CD4-positive, alpha-beta T cell treated with Interleukin-6 at 100 ng/mL for 8 hours (primary cell): ENCODE measurements at regions not wholly inside any gene's neighbourhood (a gene's known extent, or its start where the extent isn't known, plus 50 kb on each side); places are given as distances from the start of the nearest gene placed in this dataset.
"Not testable (repeated sequence)": the region's sequence is repeated elsewhere in the genome, so short reads cannot be mapped to it uniquely, and the experiment has no call there.

ENCODE experiments used
- DNase-seq: peaks from one replicate; pipeline ENCODE4 v3.0.0-alpha.2; 2020; ENCODE audit warnings: mixed read lengths, low spot score

DNA sequence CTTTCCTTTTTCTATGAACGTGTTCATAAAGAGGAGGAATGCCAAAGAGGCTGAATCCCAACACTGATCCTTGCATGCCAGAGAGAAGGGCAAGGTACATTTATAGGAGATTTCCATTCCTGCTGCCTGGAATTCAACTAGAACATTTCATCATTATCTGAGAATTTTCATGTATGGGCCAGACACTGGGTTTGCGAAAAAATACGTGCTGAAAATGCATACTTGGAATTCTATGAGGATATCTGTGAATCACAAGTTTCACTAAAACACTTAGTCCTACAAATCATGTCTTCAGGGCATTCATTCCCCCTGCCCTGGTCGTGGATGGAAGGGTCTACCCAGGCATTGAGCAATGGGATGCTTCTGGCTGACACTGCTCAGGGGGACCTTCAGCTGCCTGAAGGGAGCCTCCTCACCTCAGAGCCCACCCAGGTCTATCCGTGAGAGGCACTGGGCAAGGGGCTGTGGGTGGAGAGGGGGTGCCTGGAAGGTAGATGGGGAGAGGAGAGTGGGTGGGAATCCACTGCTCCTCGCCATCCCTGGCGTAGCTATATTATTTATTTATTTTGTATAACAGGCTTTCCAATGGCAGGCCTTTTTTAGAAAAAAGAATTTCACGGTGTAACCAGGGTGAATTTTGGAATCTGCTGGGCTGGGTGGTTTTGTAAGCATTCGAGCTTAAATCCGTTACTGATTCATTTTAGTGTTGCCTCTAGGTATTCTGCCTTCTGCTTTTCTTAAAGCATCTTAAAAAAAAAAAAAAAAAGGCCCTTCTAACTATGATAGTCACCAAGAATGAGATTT lies 560.6 kb upstream of the ID2 start:
- no peak for DNase-seq

DNA sequence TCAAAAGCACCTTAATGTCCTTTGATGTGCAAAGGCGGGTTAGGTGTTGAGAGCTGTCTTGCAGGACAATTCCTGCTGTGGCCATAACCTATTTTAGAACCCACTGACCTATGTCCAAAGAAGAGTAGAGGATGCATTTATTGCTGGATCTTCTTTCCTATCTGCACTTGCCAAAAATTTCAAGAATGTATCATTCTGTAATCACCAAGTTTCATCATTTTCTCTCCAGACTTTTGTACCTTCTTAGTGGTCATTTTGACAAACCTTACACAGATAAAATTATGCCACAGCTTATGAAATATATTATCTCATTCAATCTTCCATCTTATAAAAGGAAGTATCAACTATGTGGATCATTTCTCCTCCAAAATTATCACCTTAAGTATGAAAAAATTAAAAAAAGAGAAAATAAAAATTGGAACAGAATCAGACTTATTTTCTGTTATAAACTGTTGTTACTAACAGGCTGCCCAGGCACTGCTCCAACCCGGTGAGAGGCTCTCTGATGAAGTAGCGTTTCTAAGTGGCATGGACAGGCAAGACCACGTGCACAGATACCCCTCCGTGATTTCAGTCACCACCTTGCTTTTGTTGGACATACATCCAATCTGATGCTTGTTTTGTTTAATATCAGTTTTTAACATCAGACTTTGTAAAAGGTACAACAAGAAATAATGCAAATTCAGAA lies 559.9 kb upstream of the ID2 start:
- no peak for DNase-seq

DNA sequence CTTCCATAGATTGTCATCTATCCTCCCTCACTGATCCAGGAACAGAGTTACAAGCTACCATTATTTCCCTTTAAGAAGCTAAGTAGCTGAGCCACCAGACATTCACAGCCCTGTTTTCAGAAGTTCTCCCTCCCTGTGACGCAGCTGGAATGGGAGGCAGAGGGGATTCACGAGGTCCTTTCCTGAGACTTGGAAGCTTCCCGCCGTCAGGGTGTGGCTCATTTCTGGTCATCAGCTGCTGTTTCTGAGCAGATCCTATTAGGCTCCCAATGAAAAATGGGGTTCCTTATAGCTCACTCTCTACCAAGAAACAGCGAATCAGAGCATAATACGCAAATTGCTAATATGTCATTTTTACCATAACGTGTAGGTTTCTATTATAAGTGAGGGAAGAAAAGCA lies 559.3 kb upstream of the ID2 start:
- DNase-seq, result no peak

DNA sequence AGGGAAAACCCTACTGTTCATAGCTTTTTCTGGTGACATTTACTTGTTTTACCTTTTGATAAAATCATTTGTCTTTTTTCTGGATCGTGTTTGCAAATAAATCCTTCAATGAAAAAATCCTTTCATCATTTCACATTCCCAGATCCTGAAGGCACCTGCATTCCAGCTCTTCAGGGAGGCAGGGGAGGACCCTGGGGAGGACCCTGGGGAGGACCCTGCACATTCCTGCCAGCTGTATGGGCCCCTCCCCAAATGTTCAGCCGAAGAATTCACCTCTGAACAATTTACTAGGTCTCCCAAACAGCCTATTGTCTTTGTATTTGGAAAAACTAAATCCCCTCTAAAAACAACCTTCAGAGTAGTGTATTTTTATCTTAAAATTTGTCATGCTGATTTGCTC lies 558.4 kb upstream of the ID2 start:
- DNase-seq, result no peak

DNA sequence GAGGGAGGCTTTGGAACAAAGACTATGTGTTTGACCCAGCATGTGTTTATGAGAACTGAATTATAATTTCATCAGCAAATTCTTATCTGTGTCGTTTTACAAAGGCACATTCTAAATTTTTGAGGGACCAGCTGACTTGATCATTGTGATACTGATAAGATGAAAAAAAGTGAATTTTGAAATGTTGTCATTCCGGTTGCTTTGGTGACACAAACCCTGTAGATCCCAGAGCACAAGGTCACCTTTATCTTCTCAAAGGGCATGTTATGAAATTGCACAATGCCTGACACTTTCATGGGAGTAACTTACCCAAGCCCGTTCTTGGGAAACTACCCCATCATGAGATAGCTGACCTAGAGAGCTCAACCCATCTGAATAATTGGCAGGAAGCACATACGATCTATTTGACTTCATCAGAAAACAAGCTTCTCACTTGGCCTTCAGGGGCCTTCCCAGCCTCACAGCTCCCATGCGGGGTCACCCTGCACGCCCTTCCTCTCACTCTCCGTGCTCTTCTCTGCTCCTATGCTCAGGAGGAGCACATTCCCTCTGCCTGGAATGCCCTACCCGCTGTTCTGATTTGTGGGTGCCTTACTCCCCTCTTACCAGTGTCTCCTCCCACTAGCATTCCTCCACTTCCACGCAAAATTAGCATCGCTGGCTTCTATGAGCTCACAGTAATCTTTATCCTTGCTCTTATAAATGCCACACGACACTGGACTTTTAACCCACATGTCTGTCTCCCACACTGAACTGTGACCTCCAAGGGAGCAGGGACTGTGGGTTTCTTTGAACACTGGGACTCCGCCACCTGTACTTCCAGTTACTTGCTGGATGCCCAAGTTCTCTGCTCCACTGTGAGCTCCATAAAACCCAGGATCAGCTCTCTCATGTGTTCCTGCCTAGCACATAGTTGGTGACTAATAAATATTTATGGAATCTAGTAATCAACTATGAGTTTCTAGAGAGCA lies 555.8 kb upstream of the ID2 start:
- DNase-seq, result no peak

DNA sequence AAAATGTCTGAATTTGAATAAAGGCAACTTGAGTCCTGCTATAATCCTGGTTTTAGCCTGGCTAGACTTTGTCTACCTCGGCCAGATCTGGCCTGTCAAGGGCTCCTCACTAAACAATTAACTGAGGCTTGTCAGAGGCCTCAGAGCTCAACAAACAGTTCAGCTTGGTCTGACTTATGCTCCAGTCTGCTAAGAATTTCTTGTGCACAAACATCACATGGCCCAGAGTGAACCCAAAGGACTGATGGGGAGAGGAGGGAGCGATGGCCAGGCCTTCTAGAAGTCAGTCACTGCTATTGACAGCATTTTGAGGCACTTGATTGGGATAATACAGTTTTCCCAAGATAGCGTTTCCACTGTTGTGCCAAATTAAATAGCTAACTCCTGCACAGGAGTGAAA lies 555.1 kb upstream of the ID2 start:
- no peak for DNase-seq

DNA sequence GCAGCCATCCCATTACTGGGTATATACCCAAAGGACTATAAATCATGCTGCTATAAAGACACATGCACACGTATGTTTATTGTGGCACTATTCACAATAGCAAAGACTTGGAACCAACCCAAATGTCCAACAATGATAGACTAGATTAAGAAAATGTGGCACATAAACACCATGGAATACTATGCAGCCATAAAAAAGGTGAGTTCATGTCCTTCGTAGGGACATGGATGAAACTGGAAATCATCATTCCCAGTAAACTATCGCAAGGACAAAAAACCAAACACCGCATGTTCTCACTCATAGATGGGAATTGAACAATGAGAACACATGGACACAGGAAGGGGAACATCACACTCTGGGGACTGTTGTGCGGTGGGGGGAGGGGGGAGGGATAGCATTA lies 550.4 kb upstream of the ID2 start:
- not testable (repeated sequence) for DNase-seq

DNA sequence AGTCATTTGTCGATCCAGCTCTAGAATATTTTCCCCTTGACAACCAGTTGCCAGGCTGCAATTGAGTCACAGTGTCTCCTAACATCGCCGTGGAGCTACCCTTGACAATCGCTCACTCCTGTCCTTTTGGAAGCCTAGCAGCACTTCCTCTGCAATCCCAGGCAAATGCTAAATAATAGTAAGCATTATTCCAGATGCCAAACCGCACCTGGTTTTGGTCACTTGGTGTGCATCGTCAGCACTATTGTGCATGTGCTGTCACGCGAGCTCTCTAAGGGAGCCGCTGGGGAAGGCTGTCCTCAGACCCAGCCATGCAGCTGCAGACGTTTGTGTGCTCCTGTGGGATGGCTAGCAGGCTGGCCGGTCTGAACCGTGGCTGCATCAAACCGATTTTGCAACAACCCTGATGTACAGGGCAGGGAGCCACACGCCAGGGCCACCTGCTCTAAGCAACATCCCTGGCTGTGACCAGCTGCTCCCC lies 549.5 kb upstream of the ID2 start:
- DNase-seq, result no peak

DNA sequence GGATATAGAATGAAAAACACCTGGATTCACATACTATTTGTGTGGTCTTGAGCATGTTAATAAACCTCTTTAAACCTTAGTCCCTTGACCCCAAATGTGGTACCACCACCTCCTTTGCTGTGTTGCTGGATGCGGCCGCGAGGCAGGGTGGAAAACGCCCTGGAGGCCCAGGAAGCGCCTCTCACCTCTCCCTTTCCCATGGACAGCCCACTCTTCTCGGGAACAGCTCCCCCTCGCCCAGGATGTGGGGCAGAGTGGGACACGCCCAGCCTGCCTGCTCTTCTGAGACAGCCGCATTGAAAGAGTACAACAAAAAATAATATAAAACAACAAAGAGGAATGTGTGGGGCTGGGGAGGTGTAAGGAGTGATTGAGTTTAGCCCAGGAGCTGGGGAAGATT lies 549.0 kb upstream of the ID2 start:
- DNase-seq, result no peak

DNA sequence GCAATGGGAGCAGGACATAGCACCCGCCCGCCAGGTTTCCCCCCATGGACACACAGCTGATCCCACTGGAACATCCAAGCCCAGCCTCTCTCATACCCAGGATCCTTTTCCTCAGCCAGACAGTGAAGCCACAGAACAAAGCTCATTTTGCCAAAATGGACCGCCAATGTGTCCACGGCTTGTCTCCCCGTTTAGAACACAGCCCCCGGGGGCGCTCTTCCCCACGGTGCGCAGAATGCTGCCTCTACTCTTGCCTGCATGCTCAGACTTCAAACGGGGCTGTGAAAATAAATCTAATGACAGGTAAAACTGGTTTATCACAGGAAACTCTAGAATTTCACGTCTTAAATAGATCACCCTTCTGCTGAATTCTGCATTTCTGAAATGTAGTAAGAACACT lies 548.5 kb upstream of the ID2 start:
- no peak for DNase-seq

DNA sequence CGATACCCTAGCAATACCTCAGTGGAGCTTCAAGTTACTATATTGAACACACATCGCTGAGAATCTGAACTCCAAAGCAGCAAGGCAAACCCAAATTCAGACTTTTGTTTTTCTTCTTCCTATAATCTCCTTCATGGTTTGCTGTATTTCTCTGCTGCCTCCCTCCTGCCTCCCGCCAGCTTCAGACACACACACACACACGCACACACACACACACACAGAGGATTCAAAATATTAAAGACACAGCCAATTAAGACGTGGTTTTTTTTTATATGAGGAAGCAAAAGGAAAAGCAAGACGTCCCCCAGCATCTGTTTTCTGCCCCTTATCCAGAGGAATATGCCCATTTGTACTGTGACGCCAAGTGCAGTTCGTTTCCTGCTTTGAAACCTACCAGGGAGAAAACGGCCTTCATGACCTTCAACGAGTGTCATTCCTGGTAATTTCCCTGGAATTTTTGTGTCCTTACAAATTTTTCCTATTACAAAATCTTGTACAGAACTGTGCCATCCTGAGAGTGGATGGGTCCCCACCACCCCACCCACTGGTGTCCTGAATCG lies 547.9 kb upstream of the ID2 start:
- no peak for DNase-seq

DNA sequence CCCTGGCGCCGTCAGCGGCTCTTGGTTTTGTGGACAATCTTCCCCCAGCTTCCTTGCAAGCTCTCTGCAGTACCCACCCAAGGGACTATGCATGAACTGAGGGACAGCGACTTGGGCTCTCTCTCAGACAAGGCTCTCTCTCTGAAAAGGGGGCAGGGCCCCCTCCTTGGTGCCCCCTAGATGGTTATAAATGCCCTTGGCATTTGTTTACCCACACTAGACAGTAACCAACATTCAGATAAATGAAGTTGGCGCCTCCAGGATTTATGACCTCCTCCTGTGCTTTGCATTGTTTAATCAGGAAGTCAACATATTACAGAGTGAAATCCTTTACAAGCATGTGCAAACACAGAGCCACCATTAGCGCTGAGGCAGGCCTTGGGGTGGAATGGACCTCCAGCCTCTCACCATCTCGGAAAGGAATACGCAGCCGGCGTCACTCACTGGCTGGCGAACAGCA lies 547.4 kb upstream of the ID2 start:
- no peak for DNase-seq

DNA sequence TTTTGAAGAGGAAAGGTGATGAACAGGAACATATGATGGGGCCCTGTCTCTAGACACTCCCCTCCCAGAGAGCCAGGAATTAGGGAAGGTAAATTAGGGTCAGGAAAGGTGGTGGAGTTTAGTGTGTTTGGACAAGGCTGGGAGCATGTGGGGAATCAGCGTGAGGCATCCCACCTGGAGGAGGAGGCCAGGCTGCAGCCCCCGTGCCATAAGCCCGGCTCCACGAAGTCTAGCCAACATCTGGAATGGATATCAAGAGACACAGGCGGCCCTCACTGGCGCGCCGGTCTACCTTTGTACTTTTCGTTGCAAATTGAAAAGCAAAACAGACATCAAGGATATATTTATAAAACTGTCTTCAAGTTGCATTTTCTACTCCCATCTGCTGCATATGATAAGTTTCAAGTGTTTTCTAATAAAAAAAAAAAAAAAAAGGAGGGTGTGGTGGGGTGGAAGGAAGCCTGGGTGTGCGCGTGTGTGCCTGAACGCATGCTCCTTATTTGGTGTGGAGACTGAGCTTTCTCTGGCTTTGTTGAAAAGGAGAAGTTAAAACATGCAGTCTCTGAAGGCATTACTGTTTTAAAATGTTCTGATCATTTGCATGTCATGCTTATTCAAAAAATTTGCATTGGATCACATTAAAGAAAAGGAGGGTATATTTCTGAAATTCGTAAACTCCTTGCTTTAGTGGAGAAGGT lies 546.7 kb upstream of the ID2 start:
- DNase-seq, result no peak

DNA sequence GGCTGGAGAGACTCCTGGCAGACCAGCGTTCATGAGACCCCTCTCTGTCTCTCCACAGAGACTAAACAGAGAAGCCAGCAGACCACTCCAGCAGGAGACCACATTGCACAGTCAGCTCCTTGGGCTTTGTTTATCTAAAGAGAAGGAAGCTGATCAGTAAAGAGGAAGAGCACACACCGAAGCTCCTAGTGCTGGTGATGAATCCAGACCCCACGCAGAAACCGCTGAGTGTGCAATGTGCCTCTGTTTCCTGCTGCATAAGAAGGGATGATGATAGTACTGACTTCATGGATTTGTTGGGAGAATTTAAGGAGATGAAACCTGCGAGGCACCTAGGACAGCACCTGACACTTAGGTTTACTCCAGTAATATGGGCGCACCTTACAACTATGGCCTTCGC lies 544.1 kb upstream of the ID2 start:
- no peak for DNase-seq

DNA sequence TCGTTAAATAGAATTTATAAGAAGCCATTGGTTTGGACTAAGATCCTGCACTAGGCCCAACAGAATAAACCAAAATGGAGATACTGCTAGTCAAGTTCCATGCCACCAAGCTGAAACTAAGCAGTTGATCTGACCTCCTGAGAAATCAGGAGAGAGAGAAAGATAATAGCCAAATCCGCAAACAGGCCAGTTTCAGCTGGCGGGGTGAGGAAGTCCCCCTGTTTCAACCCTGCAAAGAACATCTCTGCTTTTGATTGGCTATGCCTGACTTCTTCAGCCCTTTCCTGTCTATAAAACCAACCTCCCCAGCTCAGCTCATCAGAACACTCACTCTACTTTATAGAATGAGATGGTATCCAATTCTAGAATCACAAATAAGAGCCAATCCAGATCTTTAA lies 543.3 kb upstream of the ID2 start:
- no peak for DNase-seq

DNA sequence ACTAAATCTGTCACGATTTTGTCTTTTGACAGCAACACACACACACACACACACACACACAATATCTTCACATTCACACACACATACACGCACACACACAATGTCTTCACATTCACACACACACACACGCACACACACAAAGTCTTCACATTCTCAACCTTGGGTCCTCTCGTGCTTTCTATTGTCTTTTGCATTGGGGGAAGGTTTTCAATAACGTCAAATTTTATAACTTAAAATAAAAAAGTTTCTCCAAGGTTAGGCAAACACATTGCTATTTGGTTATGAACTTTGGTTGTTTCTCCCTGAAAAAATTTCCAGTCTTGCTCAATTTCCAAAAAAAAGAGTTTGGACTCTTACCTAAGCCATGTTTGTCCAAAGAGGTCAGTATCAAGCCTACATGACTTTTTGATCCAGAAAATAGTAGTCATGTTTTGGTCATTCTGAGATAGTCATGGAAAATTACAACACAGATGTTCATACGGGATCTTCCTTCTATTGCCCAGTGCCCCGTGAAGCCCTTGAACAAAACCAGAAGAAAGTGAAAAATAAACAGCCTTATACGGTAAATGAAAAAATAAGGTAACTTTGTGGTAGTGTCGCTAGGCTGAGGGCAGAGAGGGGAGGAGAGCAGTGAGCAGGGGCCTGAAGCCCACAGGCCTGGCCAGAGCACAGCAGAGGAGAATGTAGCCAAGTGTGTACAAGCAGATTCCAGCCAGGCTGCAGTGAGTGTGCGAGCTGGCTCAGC lies 542.8 kb upstream of the ID2 start:
- DNase-seq, result no peak

DNA sequence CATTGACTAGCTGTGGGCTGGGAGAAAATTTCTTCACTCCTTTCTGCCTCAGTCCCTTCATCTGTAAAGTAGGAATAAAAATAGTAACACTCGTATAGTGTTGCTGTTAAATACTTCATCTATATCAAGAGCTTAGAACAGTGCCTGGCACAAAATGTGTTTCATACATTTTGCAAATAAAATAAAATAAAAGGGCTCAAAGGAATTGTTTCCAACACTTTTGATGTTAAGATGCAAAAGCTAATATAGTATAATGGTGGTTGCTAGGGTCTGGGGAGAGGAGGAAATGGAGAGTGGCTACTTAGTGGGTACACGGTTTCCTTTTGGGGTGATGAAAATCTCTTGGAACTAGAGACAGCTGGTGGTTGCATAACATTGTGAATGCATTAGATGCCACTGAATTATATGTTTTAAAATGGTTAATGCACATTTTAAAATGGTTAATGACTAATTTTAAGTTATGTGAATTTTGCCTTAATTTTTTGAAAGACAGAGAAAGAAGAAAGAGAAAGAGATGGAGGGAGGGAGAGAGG lies 542.1 kb upstream of the ID2 start:
- no peak for DNase-seq

DNA sequence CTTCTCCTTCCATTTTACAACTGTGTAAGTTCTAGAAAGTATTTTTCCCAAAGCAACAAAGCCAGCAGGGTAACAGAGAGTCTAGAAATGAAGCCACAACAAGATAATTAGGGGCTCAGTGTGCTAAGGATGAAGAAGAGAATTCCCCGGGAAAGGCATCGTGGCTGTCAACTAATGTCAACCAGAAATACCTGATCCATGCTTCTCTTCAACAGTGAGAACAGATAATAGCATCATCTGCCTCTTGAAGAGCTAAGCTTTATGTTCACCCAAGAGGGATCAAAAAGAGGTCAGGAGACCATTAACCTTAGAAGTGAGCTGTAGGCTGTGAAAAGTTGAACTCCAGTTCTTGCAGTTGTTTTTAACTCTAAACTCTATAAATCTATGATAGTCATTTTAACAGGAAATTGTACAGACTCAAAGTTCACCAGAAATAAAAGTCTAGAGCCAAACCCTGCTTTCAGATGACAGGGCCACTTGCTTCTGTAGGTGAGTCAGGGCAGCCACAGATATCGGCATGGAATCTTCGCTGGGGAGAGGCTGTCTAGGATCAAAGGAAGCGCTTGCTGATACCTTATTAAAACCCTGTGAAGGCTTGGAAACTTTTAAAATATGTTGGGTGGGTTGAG lies 540.7 kb upstream of the ID2 start:
- no peak for DNase-seq

DNA sequence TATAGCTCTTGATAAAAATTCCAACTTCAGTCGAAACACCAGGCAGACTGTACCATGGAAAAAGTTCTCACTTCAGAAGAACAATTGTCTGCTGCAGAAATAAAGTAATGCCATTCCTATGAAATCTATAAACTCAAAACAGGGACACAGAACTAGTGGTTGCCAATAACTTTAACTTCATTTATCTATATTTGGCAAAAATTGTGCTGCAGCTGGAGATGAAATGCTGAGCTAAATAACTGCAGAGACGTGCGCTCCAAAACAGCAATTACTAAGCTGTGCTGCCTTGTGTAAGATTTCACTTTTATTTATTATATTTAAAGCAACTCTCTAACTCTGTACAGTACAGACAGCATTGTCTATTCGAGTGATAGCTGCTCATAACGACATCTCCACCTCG lies 540.1 kb upstream of the ID2 start:
- no peak for DNase-seq

DNA sequence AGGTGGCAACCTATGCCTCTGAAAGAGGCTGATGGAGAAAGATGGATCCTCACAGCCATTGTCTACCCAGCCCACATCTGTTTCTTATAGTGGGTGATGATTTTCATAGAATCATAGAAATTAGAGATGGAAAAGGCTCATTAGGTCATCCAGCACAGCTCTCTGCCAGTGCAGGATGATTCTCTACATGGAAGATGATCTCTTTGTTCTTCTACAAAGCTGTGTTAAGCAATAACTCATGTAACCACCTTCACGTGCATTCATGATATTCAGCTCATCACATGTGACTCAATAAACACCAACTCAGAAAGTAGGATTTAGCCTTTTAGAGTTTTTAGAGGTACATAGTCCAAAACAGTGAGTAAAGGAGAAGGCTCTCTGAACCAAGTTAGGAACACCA lies 539.4 kb upstream of the ID2 start:
- no peak for DNase-seq
